GM21825 (cell line): ENCODE measurements at regions not wholly inside any gene's neighbourhood (a gene's known extent, or its start where the extent isn't known, plus 50 kb on each side); places are given as distances from the start of the nearest gene placed in this dataset.

Source experiments
- ATAC-seq: cut with Tn5 transposase; IDR thresholded peaks from one replicate; pipeline ENCODE4 v1.9.1; 2021; ENCODE audit warnings: mild to moderate bottlenecking, moderate library complexity; ENCODE audit not compliant: unreplicated experiment

- no peak for ATAC-seq
Observed at GRCh38 chr16:74100395-74101326, 196.0 kb upstream of the PSMD7 start.

- no peak for ATAC-seq
Observed at GRCh38 chr16:74099530-74099929, 197.1 kb upstream of the PSMD7 start.

GRCh38 chr16:74094962-74095361 is 201.7 kb upstream of the PSMD7 start:
- ATAC-seq: no peak

GRCh38 chr16:74094514-74094913 is 202.1 kb upstream of the PSMD7 start:
- ATAC-seq: no peak

- ATAC-seq: no peak
Observed at GRCh38 chr16:74092336-74092735, 204.3 kb upstream of the PSMD7 start.

GRCh38 chr16:74090871-74091270 is 205.7 kb upstream of the PSMD7 start:
- no peak for ATAC-seq

GRCh38 chr16:74083541-74083940 is 213.1 kb upstream of the PSMD7 start:
- ATAC-seq: no peak

- ATAC-seq: no peak
Observed at GRCh38 chr16:74080311-74080710, 216.3 kb upstream of the PSMD7 start.

- no peak for ATAC-seq
Observed at GRCh38 chr16:74079232-74079586, 217.4 kb upstream of the PSMD7 start.

- ATAC-seq: no peak
Observed at GRCh38 chr16:74078511-74079231, 217.9 kb upstream of the PSMD7 start.

GRCh38 chr16:74076568-74076967 is 220.0 kb upstream of the PSMD7 start:
- no peak for ATAC-seq

GRCh38 chr16:74075393-74075792 is 221.2 kb upstream of the PSMD7 start:
- no peak for ATAC-seq

- no peak for ATAC-seq
Observed at GRCh38 chr16:74073456-74073855, 223.2 kb upstream of the PSMD7 start.

GRCh38 chr16:74071996-74072535 is 224.5 kb upstream of the PSMD7 start:
- ATAC-seq: no peak

GRCh38 chr16:74070237-74070636 is 226.4 kb upstream of the PSMD7 start:
- no peak for ATAC-seq

- ATAC-seq: no peak
Observed at GRCh38 chr16:74064120-74064735, 232.4 kb upstream of the PSMD7 start.

GRCh38 chr16:74053826-74054225 is 242.8 kb upstream of the PSMD7 start:
- no peak for ATAC-seq

GRCh38 chr16:74053312-74053711 is 243.3 kb upstream of the PSMD7 start:
- ATAC-seq: no peak

GRCh38 chr16:74052016-74052415 is 244.6 kb upstream of the PSMD7 start:
- no peak for ATAC-seq

- no peak for ATAC-seq
Observed at GRCh38 chr16:74049027-74049426, 247.6 kb upstream of the PSMD7 start.

GRCh38 chr16:74046524-74046923 is 250.1 kb upstream of the PSMD7 start:
- no peak for ATAC-seq
